ENCODE measurements at regions not wholly inside any gene's neighbourhood (a gene's known extent, or its start where the extent isn't known, plus 50 kb on each side); places are given as distances from the start of the nearest gene placed in this dataset.
"Not testable (repeated sequence)": the region's sequence is repeated elsewhere in the genome, so short reads cannot be mapped to it uniquely, and the experiment has no call there.

GRCh38 chr15:44903281-44903680 lies 53.2 kb upstream of the TERB2 start:
- TF ChIP-seq POLR2A (IDR thresholded peaks at IDR 0.05; ENCODE audit: low read depth, low read length); CTCF (conservative IDR thresholded peaks at IDR 0.05; ENCODE audit: low read depth, low read length); CEBPB (IDR thresholded peaks at IDR 0.05; ENCODE audit: low read depth, low read length); MXI1 (IDR thresholded peaks at IDR 0.05; ENCODE audit: borderline replicate concordance, low read depth, low read length); ELK1 (IDR thresholded peaks at IDR 0.05; ENCODE audit: borderline replicate concordance, low read depth, low read length); MAFK (IDR thresholded peaks at IDR 0.05; ENCODE audit: low read depth, low read length); RCOR1 (IDR thresholded peaks at IDR 0.05; ENCODE audit: insufficient replicate concordance, low read length); SMC3 (IDR thresholded peaks at IDR 0.05; ENCODE audit: low read depth, low read length); USF2 (IDR thresholded peaks at IDR 0.05; ENCODE audit: low read depth, low read length); RFX5 (IDR thresholded peaks at IDR 0.05; ENCODE audit: low read depth, low read length): not testable (repeated sequence)
